Left lung (tissue), 4 donors: ENCODE measurements at regions not wholly inside any gene's neighbourhood (a gene's known extent, or its start where the extent isn't known, plus 50 kb on each side); places are given as distances from the start of the nearest gene placed in this dataset.
"Not testable (repeated sequence)": the region's sequence is repeated elsewhere in the genome, so short reads cannot be mapped to it uniquely, and the experiment has no call there.

ENCODE experiments used
- ATAC-seq: fragments of 200-7000 bp; cut with Tn5 transposase; one replicate; pipeline ENCODE4 v1.9.1; 2020; ENCODE audit warnings: moderate library complexity
- DNase-seq, 4 donors: peaks; one replicate each; pipeline ENCODE4 v3.0.0-alpha.2; 2013 to 2020
- H3K27ac ChIP-seq, 2 donors: fragments of 200-600 bp; sonication (generic) in 1 of 2; one replicate each; pipeline versions ENCODE4 v1.5.0 to v1.8.0; 2020 to 2021
- H3K27me3 ChIP-seq, 2 donors: fragments of 200-600 bp; sonication (generic) in 1 of 2; one replicate each; pipeline versions ENCODE4 v1.5.0 to v1.8.0; 2020 to 2021
- H3K36me3 ChIP-seq, 2 donors: fragments of 200-600 bp; sonication (generic) in 1 of 2; one replicate each; pipeline versions ENCODE4 v1.5.0 to v1.8.0; 2020 to 2021
- H3K4me1 ChIP-seq, 2 donors: fragments of 200-600 bp; one replicate each; pipeline ENCODE4 v1.8.0; 2021
- H3K4me3 ChIP-seq, 2 donors: fragments of 200-600 bp; sonication (generic) in 1 of 2; one replicate each; pipeline versions ENCODE4 v1.5.0 to v1.8.0; 2020 to 2021; ENCODE audit warnings: mild to moderate bottlenecking in 1 of 2
- H3K9me3 ChIP-seq, 2 donors: fragments of 200-600 bp; sonication (generic) in 1 of 2; one replicate each; pipeline versions ENCODE4 v1.5.0 to v1.8.0; 2020 to 2021
- intact Hi-C, 2 donors: fragments of 100-400 bp; cut with DNase I; formaldehyde crosslinking; loops; one replicate each; pipeline versions ENCODE4 v1.11.2 to v1.14.2; 2022
- TF ChIP-seq, protein P1 (sequence below), 2 donors: fragments of 200-600 bp; sonication (generic) in 1 of 2; IDR thresholded peaks; one replicate each; pipeline versions ENCODE4 v1.5.0 to v1.8.0; 2021; ENCODE audit warnings: antibody characterized with exemption in 2 of 2
- donor health status: DM: no; HTN: yes; CAD: no.
- donor health status: DM: no; HTN: no; CAD: no.

DNA sequence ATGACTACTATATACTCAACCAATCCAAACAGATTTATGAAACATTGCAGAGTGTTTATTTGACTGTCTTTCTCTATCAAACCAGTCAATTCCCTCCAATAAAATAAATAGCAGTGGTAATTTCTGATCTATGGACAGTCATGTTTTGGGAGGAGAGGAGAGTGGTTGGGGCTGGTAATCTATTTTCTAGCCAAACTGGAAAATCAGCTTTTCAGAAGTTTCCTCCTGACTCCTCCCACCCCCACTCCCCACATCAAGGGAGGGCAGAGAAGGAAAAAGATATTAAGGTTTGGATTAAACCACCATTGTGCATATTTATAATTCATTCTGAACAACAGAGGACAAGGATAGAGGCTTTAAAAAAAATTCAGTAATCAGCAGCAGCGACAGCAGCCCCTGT is 69.4 kb upstream of the SOX13 start:
- no peak for ATAC-seq
- TF ChIP-seq, protein P1, sequence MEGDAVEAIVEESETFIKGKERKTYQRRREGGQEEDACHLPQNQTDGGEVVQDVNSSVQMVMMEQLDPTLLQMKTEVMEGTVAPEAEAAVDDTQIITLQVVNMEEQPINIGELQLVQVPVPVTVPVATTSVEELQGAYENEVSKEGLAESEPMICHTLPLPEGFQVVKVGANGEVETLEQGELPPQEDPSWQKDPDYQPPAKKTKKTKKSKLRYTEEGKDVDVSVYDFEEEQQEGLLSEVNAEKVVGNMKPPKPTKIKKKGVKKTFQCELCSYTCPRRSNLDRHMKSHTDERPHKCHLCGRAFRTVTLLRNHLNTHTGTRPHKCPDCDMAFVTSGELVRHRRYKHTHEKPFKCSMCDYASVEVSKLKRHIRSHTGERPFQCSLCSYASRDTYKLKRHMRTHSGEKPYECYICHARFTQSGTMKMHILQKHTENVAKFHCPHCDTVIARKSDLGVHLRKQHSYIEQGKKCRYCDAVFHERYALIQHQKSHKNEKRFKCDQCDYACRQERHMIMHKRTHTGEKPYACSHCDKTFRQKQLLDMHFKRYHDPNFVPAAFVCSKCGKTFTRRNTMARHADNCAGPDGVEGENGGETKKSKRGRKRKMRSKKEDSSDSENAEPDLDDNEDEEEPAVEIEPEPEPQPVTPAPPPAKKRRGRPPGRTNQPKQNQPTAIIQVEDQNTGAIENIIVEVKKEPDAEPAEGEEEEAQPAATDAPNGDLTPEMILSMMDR (IDR thresholded peaks at IDR 0.05): no peak
- H3K4me3 ChIP-seq: no peak overlapping the region
- no peak overlapping the region for H3K27ac ChIP-seq
- no peaks in the 10 kb centered on the region for H3K36me3 ChIP-seq
- no peaks in the 10 kb centered on the region for H3K4me1 ChIP-seq
- H3K27me3 ChIP-seq: no peaks in the 10 kb centered on the region
- DNase-seq: peak in 1 of 4 donors; percentile 5
- H3K9me3 ChIP-seq: peaks cover 0 to 4% of the 10 kb centered on the region in 2 donors
- intact Hi-C loops: no loop called here

DNA sequence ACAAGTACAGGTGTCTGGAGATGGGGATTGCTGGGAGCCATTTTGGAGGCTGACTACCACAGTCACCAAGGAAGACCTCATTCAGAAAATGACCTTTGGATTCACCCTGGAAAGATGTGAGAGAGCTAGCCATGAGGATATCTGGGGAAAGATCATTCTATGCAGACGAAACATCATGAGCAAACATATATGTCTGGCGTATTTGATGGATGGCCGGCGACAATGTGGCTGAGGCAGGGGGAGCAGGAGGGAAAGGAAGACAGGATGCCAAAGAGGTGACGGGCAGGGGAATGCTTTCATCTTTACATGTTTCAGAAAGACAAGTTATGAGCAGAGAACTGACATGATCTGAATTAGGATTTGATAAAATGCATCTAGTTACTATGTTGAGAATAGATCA is 61.5 kb upstream of the SOX13 start:
- H3K27ac ChIP-seq: no peak overlapping the region
- no peaks in the 10 kb centered on the region for H3K4me1 ChIP-seq
- TF ChIP-seq, protein P1 (IDR thresholded peaks at IDR 0.05): no peak
- H3K9me3 ChIP-seq: no peaks in the 10 kb centered on the region
- H3K4me3 ChIP-seq: no peak overlapping the region
- H3K27me3 ChIP-seq: no peaks in the 10 kb centered on the region
- DNase-seq (no peak), ATAC-seq (no peak)
- intact Hi-C loops: no loop called here
- no peaks in the 10 kb centered on the region for H3K36me3 ChIP-seq

DNA sequence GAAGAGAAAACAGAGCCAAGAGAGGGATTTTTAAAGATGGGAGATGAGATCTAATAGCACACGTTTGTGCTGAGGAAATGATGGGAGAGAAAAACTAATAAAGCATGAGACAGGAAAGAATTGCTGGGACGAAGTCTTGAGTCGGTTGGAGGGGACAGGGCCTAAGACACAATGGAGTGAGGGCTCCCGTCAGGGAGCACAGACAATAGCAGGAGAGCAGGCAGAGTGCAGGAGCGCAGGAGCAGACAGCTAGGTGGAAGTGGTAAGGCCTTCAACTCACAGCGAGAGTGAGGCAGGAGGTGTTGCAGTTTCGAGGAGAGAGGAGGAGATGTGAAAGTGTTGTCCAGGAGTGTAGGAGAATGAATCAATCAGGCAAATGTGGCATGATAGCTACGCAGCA is 59.9 kb upstream of the SOX13 start:
- TF ChIP-seq, protein P1 (IDR thresholded peaks at IDR 0.05): no peak
- Histone ChIP-seq H3K27ac (no peak overlapping the region), H3K4me3 (no peak overlapping the region), H3K36me3 (no peaks in the 10 kb centered on the region), H3K27me3 (no peaks in the 10 kb centered on the region), H3K4me1 (no peaks in the 10 kb centered on the region), H3K9me3 (no peaks in the 10 kb centered on the region)
- DNase-seq (no peak), ATAC-seq (no peak)
- intact Hi-C loops: no loop called here

DNA sequence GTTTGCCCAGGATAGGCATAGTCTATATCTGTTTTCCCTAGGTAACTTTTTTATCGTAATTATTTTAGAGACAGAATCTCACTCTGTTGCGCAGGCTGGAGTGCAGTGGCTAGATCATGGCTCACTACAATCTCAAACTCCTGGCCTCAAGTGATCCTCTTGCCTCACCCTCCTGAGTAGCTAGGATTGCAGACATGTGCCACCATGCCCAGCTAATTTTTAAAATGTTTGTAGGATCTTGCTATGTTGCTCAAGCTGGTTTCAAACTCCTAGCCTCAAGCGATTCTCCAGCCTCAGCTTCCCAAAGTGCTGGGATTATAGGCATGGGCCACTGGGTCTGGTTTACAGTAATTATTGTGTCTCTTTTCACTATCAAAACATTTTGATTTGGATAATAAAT is 58.6 kb upstream of the SOX13 start:
- Histone ChIP-seq H3K27me3 (no peaks in the 10 kb centered on the region), H3K36me3 (no peaks in the 10 kb centered on the region), H3K4me1 (no peaks in the 10 kb centered on the region), H3K27ac (no peak overlapping the region), H3K9me3 (no peaks in the 10 kb centered on the region), H3K4me3 (no peak overlapping the region)
- DNase-seq (no peak), ATAC-seq (no peak)
- TF ChIP-seq, protein P1 (IDR thresholded peaks at IDR 0.05): no peak
- intact Hi-C loops: no loop called here

DNA sequence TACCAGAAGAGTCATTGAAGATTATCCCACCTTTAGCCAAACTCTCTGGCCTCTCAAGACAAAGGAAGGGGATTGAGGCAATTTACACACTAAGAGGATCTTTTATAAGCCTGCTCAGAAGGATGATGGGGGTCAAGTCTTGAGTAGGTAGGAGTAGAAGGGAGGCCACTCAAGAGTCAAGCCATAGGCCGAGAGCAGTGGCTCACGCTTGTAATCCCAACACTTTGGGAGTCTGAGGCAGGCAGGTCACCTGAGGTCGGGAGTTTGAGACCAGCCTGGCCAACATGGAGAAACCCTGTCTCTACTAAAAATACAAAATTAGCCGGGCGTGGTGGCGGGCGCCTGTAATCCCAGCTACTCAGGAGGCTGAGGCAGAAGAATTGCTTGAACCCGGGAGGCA is 58.0 kb upstream of the SOX13 start:
- H3K27ac ChIP-seq, intact Hi-C loops, ATAC-seq, H3K27me3 ChIP-seq, H3K36me3 ChIP-seq, H3K4me1 ChIP-seq, H3K9me3 ChIP-seq, H3K4me3 ChIP-seq, DNase-seq: not testable (repeated sequence)

DNA sequence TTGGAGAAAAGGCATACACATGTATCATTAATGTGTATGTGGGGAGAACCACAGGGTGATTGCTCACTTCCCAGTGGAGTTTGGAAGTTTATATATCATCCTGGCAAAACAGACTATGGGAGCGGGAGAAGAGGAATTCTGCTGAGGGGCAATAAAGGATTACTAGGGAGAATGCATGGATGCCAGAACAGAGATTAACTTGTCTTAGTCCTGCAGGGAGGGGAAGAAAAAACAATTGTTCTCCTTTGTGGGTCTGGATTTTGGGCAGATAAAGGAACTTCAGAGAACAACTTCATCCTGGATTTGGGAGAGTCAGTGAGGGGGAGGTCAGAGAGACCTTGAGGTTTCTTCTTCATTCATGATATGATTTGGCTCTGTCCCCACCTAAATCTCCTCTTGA is 55.9 kb upstream of the SOX13 start:
- Histone ChIP-seq H3K27me3 (no peaks in the 10 kb centered on the region), H3K4me3 (no peak overlapping the region), H3K4me1 (no peaks in the 10 kb centered on the region), H3K27ac (no peak overlapping the region), H3K36me3 (no peaks in the 10 kb centered on the region), H3K9me3 (no peaks in the 10 kb centered on the region)
- TF ChIP-seq, protein P1 (IDR thresholded peaks at IDR 0.05): no peak
- DNase-seq: no peak
- intact Hi-C loops: no loop called here
- ATAC-seq: no peak
